Neural crest cell (in vitro differentiated cells): ENCODE measurements at regions not wholly inside any gene's neighbourhood (a gene's known extent, or its start where the extent isn't known, plus 50 kb on each side); places are given as distances from the start of the nearest gene placed in this dataset.

ENCODE experiments used
- DNase-seq: peaks from one replicate; pipeline ENCODE4 v3.0.0; 2021; ENCODE audit warnings: low read depth, mixed read lengths, low spot score
- H3K27ac Mint-ChIP-seq: one replicate; pipeline ENCODE4 v1.8.0; 2021; ENCODE audit warnings: mild to moderate bottlenecking, mixed read lengths; ENCODE audit not compliant: unreplicated experiment
- H3K27me3 Mint-ChIP-seq: 2 replicates; pipeline ENCODE4 v1.8.0; 2021; ENCODE audit warnings: low read depth, mild to moderate bottlenecking, mixed read lengths
- H3K36me3 Mint-ChIP-seq: 2 replicates; pipeline ENCODE4 v1.8.0; 2021; ENCODE audit warnings: low read depth, mild to moderate bottlenecking, mixed read lengths
- H3K4me1 Mint-ChIP-seq: 2 replicates; pipeline ENCODE4 v1.8.0; 2021; ENCODE audit warnings: mixed read lengths
- H3K4me3 Mint-ChIP-seq: one replicate; pipeline ENCODE4 v1.8.0; 2021; ENCODE audit warnings: mild to moderate bottlenecking, mixed read lengths
- H3K9me3 Mint-ChIP-seq: 2 replicates; pipeline ENCODE4 v1.8.0; 2021; ENCODE audit warnings: mixed read lengths
- TF ChIP-seq, protein P1 (sequence below): fragments of 200-600 bp; sonication (generic); conservative IDR thresholded peaks from 2 replicates; pipeline ENCODE4 v1.5.0; 2021; ENCODE audit warnings: antibody characterized with exemption, mild to moderate bottlenecking

DNA sequence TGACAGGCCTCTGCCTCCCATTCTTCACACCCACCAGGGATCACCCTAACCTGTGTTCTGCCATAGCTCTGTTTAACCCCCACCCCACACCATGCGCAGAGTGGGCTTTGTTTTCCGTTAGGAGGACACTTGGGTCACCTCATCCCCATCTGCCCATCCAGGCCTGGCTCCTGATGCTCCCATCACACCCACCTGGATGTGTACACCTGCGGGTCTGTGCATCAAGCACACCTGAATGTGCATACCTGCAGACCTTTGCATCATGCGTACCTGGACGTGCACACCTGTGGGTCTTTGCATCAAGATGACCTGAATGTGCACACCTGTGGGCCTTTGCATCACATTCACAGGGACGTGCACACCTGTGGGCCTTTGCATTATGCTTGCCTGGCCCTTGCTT lies 835.8 kb upstream of the TMEM132C start:
- no peak for DNase-seq
- no peak overlapping the region for H3K27ac Mint-ChIP-seq
- no peaks in the 10 kb centered on the region for H3K9me3 Mint-ChIP-seq
- TF ChIP-seq, protein P1, sequence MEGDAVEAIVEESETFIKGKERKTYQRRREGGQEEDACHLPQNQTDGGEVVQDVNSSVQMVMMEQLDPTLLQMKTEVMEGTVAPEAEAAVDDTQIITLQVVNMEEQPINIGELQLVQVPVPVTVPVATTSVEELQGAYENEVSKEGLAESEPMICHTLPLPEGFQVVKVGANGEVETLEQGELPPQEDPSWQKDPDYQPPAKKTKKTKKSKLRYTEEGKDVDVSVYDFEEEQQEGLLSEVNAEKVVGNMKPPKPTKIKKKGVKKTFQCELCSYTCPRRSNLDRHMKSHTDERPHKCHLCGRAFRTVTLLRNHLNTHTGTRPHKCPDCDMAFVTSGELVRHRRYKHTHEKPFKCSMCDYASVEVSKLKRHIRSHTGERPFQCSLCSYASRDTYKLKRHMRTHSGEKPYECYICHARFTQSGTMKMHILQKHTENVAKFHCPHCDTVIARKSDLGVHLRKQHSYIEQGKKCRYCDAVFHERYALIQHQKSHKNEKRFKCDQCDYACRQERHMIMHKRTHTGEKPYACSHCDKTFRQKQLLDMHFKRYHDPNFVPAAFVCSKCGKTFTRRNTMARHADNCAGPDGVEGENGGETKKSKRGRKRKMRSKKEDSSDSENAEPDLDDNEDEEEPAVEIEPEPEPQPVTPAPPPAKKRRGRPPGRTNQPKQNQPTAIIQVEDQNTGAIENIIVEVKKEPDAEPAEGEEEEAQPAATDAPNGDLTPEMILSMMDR, result no peak
- no peak overlapping the region for H3K4me3 Mint-ChIP-seq
- no peaks in the 10 kb centered on the region for H3K36me3 Mint-ChIP-seq
- peaks cover 32% of the 10 kb centered on the region for H3K27me3 Mint-ChIP-seq
- H3K4me1 Mint-ChIP-seq, result no peaks in the 10 kb centered on the region

DNA sequence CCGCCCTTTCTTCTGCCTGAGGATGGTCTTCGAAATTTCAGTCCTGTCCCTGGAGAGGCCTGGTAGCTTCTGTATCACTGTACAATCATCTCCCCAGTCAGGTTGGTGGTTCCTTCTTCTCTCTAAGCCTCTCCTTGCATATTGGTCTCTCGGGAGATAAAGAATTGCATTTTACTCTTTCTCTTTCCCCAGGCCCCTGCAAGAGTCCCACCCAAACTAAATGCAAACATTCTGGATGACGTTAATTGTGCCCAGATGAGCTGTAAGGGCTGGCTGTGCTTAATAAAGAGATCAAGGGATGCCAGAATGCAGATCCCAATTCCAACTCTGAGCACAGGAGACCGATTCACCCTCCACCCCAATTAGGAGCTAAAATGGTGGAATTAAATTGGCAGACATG lies 835.4 kb upstream of the TMEM132C start:
- H3K36me3 Mint-ChIP-seq, result no peaks in the 10 kb centered on the region
- peaks cover 34% of the 10 kb centered on the region for H3K27me3 Mint-ChIP-seq
- no peaks in the 10 kb centered on the region for H3K9me3 Mint-ChIP-seq
- H3K4me3 Mint-ChIP-seq, result no peak overlapping the region
- no peak for DNase-seq
- no peak overlapping the region for H3K27ac Mint-ChIP-seq
- TF ChIP-seq, protein P1, result no peak
- no peaks in the 10 kb centered on the region for H3K4me1 Mint-ChIP-seq

DNA sequence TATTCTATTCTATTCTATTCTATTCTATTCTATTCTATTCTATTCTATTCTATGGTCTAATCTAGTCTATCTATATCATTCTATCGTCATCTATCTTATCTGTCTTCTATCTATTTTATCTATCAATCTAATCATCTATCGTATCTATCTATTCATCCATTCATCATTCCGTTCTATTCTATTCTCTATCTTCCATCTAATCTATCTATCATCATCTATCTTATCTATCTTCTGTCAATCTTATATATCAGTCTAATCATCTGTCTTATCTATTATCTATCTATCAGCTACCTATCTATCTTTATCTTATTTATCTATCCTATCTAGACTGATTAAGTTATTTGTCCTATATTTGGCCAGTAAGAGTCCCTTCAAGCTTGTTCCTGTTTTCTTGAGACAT lies 831.5 kb upstream of the TMEM132C start:
- Mint-ChIP-seq H3K9me3 (peaks cover 8% of the 10 kb centered on the region), H3K4me3 (no peak overlapping the region), H3K36me3 (no peaks in the 10 kb centered on the region)

DNA sequence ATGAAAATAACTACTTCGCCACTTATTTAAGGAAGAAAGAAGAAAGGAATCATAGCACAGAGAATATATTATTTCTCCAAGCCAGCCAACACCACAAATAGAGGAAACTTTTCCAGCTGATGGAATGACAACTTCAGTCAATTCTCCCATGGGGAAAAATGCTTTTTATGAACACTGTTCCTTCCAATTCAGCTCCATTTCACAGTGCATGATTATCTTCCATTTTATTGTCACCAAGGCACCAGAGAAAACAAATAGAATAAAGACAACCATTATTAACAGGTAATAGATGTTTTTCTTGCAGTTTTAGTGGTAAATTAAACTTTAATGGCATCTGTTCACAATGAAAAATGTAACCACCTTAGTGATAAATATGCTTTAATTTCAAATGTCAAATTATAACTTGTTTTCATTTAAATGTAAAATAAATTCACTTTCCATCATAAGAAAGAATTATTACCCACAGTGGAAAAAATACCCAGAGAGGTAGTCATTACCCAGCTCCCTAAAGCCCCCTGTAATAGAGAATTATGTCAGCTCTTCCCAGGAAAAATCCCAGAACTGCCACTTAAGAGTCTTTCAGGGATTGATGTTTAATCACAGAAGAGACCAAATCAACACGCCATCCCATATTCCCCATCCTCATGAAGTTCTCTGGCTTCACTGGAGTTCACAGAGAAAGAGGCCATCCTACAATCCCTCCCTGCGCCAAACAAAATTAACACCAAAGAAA lies 828.3 kb upstream of the TMEM132C start:
- no peak overlapping the region for H3K27ac Mint-ChIP-seq
- peaks cover 17% of the 10 kb centered on the region for H3K9me3 Mint-ChIP-seq
- peaks cover 56% of the 10 kb centered on the region for H3K27me3 Mint-ChIP-seq
- TF ChIP-seq, protein P1, result no peak
- no peaks in the 10 kb centered on the region for H3K4me1 Mint-ChIP-seq
- peaks cover 3% of the 10 kb centered on the region for H3K36me3 Mint-ChIP-seq
- DNase-seq, result no peak
- H3K4me3 Mint-ChIP-seq, result no peak overlapping the region

More for the DNA sequence above, 831.5 kb upstream of the TMEM132C start:
- TF ChIP-seq, protein P1, result no peak
- DNase-seq, result no peak
- Mint-ChIP-seq H3K4me1 (no peaks in the 10 kb centered on the region), H3K27ac (no peak overlapping the region), H3K27me3 (peaks cover 49% of the 10 kb centered on the region)

DNA sequence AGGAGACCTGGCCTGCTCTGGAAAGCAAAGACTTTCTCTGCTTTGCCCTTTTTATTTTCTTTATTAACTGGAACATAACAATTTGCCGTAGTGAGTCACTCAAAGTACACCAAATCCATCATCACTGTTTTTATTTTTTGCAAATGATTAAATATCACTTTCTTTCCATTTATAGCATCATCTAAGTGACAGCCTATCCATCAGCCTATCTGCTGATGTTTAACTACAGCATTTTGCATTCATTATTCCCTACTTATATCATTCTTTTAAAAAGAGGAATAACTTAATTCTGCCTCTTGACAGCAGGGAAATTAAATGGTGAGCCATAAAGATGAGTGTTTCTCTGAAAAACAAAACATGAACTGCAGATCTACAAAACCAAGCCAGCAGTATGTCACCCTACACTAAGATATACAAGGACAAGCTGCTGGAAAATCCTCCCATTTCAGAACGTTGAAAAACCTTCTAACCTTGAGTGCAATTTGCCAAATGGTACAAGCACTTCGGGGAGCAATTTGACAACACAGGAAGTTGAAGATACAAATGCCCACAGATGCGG lies 821.3 kb upstream of the TMEM132C start:
- TF ChIP-seq, protein P1, result no peak
- Mint-ChIP-seq H3K36me3 (peaks cover 3% of the 10 kb centered on the region), H3K27me3 (peaks cover 70% of the 10 kb centered on the region), H3K4me1 (peaks cover 8% of the 10 kb centered on the region), H3K9me3 (peaks cover 9% of the 10 kb centered on the region), H3K4me3 (no peak overlapping the region), H3K27ac (no peak overlapping the region)
- no peak for DNase-seq
